HG02973 (cell line): ENCODE measurements at regions not wholly inside any gene's neighbourhood (a gene's known extent, or its start where the extent isn't known, plus 50 kb on each side); places are given as distances from the start of the nearest gene placed in this dataset.
A peak's percentile ranks its signal among the peaks of the same experiment; 100 is the strongest.

Source experiments
- ATAC-seq: cut with Tn5 transposase; IDR thresholded peaks from one replicate; pipeline ENCODE4 v1.9.1; 2021; ENCODE audit warnings: moderate library complexity; ENCODE audit not compliant: unreplicated experiment

DNA sequence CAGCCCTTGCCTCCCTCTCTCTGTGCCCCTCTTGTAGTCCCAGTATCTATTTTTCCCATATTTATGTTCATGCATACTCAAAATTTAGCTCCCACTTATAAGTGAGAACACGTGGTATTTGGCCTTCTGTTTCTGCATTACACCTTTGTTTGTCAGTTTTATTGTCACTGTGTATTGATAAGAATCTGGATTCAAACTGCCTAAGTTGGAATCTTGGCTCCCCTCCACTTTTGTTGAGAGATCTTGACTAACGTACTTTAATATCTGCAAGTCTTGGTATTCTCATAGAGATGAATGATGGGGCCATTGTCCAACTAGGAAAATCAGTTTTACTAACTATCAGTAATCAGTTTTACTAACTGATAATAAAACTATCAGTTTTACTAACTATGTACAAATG is 87.8 kb upstream of the PRMT6 start:
- no peak for ATAC-seq

- no peak for ATAC-seq
These were observed 86.7 kb upstream of the PRMT6 start for GRCh38 chr1:106969731-106970130.

DNA sequence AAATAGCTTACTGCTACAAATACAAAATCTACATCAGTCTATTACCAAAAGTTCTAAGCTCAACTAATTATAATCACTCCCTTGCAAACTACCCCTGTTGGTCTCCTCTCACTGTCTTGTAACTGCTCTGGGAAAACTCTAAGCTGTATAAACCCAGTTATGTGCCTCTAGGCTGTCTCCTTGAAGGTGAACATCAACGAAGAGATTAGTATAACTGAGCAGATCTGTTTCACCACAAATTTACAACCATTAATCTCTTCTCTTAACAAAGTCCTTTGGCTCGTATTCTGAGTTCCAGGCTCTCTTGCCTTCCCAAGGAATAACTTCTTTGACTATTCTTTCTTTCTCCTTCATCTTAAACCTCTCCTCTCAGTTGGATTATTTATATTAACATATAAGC is 84.4 kb upstream of the PRMT6 start:
- ATAC-seq: no peak

- no peak for ATAC-seq
These were observed 80.5 kb upstream of the PRMT6 start for GRCh38 chr1:106975944-106976343.

DNA sequence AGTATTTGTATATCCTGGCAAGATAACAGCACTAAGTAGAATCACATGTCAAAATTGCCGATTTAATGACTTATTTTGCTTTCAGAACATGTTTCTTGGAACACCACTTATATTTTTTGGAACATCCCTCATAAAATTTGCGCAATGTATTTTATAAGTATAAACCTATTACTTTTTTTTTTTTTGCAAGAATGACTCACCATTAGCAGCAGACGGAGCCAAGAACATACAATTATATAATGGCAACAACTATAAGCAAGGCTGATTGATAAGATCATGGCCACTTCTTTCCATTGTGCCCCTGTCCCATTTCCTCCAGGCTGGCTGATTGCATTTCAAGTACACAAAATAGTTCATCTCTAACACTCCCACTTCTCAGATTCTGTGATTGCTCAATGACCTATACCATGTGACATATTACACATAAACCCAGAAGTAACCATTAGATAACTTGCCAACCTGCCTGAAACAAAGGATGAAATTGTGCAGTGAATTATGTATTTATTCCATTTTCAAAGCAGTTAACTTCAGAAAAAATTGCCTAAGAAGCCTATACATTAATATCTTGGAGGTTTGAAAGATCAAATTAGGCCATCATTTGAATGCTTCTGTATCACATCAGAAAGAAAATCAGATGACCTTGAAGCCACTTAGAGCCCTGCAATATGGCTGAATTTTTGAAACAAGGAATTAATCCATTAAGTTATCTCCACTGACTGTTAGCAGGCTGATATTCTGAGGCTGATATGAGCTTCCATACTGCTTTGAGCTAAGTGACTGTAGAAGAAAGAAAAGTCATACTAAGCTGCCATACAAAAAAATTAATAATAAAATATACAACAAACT is 77.8 kb upstream of the PRMT6 start:
- no peak for ATAC-seq

DNA sequence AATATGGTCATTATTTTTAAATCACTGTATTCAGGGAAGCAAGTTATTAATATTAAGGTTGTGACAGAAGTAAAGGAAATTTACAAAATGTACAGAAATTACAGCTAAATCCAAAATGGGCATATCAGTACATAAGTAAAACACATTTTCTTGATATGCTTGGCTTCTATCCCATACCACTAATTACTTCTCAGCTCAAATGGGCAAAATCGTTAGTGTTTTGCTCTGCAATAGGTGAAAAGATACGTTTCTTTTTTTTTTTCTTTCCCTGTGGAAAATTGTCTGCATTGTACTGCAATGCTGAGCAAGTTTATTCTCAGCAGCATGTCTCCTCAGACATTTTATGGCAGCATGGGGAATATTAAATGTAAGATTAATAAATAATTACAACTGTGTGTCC is 77.1 kb upstream of the PRMT6 start:
- ATAC-seq: no peak

- ATAC-seq: no peak
These were observed 76.4 kb upstream of the PRMT6 start for GRCh38 chr1:106980121-106980520.

DNA sequence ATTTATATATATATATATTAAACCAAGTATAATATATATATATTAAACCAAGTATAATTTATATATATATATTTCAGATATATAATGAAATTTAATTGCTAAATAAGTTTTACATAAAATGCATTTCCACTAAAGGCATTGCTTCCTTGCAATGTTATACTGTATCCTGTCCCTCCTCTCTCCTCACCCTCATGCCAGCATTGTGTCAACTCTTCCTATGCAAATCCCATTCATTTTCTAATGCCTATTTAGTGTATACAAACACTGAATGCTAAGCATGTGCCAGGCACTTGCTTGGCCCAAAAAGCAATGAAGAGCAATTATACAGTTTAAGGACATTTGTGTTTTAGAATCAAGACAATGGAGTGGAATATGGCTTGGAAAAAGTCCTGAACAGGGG is 71.7 kb upstream of the PRMT6 start:
- no peak for ATAC-seq

DNA sequence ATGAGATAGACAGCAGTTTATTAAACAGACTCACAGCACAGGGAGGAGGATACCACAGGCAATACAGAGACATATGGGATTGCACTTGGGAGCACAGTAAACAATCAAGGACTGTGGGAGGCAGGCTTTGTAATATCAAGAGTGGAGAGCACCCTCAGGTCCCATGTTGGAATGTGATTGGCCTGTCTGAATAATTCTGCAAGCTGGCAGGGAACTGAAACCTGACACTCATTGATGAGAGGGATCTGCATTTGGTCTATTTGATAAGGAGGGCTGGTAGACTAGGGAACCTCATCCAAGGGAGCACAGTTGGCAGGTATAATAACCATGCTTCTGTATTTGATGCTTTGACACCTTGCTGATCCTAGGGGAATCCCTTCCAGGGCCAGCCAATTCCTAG is 69.9 kb upstream of the PRMT6 start:
- ATAC-seq: no peak

- ATAC-seq: peak; percentile 96
These were observed 60.5 kb upstream of the PRMT6 start for GRCh38 chr1:106995970-106996369.

GRCh38 chr1:106998431-106999002 is 58.0 kb upstream of the PRMT6 start:
- no peak for ATAC-seq

GRCh38 chr1:107000902-107001301 is 55.6 kb upstream of the PRMT6 start:
- ATAC-seq: no peak

- no peak for ATAC-seq
These were observed 52.5 kb upstream of the PRMT6 start for GRCh38 chr1:107003972-107004371.

- no peak for ATAC-seq
These were observed 52.1 kb upstream of the PRMT6 start for GRCh38 chr1:107004421-107004820.
